ENCODE measurements at regions not wholly inside any gene's neighbourhood (a gene's known extent, or its start where the extent isn't known, plus 50 kb on each side); places are given as distances from the start of the nearest gene placed in this dataset.

DNA sequence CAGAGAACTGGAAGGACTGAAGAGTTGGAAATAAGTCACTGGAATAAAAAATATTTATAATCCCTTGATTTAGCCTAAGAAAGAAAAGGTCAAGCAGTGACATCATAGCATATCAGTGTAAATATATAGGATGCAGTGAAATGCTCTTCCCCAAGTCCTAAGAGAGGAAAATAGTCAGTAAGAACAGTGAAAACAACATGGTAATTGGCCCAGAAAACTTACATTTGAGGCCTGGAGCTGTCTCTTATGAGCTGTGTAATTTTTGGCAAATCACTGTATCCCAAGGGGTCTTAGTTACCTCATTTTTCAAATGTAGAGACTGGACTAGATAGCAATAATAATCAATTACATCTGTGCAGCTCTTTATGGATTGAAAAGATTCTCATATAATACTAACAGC, 255.7 kb upstream of the AR start:
- DNase-seq (ENCODE audit: low spot score), result no peak
- TF ChIP-seq, protein P1, sequence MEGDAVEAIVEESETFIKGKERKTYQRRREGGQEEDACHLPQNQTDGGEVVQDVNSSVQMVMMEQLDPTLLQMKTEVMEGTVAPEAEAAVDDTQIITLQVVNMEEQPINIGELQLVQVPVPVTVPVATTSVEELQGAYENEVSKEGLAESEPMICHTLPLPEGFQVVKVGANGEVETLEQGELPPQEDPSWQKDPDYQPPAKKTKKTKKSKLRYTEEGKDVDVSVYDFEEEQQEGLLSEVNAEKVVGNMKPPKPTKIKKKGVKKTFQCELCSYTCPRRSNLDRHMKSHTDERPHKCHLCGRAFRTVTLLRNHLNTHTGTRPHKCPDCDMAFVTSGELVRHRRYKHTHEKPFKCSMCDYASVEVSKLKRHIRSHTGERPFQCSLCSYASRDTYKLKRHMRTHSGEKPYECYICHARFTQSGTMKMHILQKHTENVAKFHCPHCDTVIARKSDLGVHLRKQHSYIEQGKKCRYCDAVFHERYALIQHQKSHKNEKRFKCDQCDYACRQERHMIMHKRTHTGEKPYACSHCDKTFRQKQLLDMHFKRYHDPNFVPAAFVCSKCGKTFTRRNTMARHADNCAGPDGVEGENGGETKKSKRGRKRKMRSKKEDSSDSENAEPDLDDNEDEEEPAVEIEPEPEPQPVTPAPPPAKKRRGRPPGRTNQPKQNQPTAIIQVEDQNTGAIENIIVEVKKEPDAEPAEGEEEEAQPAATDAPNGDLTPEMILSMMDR (IDR thresholded peaks at IDR 0.05; ENCODE audit: borderline replicate concordance, control extremely low read depth, extremely low read depth, insufficient read depth, missing control alignments), result no peak
- in situ Hi-C loops (cut with MboI; ENCODE audit: low sequenced_read_pairs, unreplicated experiment), result no loop called here

DNA sequence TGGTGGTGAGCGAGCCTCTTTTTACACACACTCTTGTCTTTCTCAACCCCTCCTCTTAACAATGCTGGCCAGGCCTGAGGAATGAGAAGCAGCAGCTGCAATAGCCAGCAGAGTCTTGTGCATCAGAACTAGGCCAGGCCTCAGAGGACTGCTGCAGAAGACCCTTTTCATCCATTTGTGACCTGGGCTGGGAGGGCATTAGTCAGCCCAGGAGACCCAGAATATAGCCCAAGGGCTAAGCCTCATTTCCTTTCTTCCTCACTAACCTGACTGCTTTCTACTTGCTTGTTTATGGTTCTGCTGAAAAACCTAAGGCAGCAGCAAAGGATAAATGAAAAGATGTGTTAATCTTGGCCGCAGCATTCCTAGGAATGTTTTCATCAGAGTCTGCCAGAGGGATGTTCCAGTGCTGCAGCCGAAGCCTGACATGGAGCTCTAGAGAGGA, 254.7 kb upstream of the AR start:
- DNase-seq (ENCODE audit: low spot score), result no peak
- TF ChIP-seq, protein P1 (IDR thresholded peaks at IDR 0.05; ENCODE audit: borderline replicate concordance, control extremely low read depth, extremely low read depth, insufficient read depth, missing control alignments), result no peak
- in situ Hi-C loops (cut with MboI; ENCODE audit: low sequenced_read_pairs, unreplicated experiment), result no loop called here

DNA sequence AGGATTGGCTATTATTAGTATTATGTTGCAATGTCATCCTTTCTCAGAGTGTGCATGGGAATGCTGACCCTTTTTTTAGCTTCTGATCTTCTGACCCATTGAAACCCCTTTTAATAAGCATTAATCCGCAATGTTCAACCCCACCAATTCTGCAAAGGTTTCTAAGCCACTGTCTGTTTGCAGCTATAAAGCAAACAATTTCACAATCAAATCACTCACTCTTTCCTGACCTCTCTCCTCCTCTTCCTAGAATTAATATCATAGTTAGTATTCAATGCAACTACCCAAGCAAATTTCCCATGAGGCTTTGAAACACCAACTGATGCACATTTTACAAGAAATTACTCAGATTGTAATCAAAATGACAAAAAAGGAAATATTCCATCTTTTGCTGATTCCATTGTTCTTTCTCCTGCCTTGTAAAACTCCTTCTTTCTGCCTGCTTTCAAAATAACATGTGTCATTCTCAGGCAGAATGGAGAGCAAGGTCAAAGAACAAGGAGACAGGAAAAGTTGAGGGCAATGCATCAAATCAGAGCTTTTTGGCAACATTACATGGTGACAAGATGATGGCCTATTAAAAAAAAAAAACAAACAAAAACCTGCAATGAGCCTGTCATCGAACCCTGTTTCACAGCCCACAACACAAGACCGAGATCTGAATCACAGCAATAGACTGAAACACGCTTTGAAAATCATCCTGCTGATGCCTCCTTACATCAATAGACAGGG, 253.2 kb upstream of the AR start:
- TF ChIP-seq, protein P1 (IDR thresholded peaks at IDR 0.05; ENCODE audit: borderline replicate concordance, control extremely low read depth, extremely low read depth, insufficient read depth, missing control alignments), result no peak
- no peak for DNase-seq (ENCODE audit: low spot score)
- in situ Hi-C loops (cut with MboI; ENCODE audit: low sequenced_read_pairs, unreplicated experiment), result no loop called here

DNA sequence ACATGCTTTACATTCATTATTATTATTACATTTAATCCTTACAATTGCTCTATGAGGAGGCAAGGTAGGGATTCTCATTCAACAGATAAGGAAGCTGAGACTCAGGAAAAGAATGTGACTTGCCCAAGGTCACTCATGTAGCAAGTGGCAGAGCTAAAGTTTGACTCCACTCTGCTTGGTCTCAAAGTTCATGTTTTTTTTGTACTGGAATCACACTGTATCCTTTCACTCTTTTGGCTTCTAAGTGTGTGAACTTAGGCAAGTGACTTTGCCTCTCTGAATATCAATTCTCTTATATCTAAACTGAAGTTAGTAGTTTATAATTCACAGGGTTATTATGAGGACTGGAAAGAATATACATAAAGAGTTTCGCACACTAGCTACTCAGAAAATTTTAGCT, 247.9 kb upstream of the AR start:
- DNase-seq (ENCODE audit: low spot score), result no peak
- TF ChIP-seq, protein P1 (IDR thresholded peaks at IDR 0.05; ENCODE audit: borderline replicate concordance, control extremely low read depth, extremely low read depth, insufficient read depth, missing control alignments), result no peak
- in situ Hi-C loops (cut with MboI; ENCODE audit: low sequenced_read_pairs, unreplicated experiment), result no loop called here

DNA sequence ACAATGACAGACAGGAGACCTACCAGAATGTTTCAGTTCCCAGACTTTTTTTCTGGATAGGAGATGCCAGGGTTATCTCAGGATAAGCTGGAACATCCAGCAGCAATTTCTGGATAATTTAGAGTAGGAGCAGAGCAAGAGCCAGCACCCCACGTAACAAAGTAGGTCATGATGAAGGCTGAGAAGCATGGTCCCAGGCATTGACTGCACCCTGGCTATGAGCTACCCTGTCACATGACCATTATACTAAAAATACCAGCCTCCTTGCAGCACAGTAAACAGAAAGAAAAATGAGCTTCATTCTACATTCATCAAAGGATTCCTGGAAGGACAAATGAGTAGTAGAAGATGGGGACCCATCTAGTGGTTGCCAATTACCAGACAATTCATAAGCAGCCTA, 247.4 kb upstream of the AR start:
- in situ Hi-C loops (cut with MboI; ENCODE audit: low sequenced_read_pairs, unreplicated experiment), result no loop called here
- TF ChIP-seq, protein P1 (IDR thresholded peaks at IDR 0.05; ENCODE audit: borderline replicate concordance, control extremely low read depth, extremely low read depth, insufficient read depth, missing control alignments), result no peak
- DNase-seq (ENCODE audit: low spot score), result no peak

DNA sequence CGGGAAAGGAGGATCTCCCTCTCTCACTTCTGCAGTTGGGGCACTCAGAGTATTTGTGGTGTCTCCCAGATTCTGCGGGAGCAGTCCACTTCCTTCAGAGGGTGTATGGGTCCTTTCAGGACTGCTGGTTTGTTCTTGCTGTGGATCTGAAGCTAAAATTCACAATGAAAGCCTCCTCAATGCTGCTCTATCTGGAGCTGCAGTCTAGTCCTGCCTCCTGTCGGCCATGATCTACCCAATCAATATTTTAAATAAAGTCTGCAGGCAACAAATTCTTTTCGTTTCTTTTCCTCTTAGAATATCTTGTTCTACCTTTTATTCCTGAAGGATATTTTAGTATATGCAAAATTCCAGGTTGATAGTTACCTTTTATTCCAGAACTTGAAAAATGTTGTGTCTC, 226.1 kb upstream of the AR start:
- DNase-seq (ENCODE audit: low spot score), result no peak
- TF ChIP-seq, protein P1 (IDR thresholded peaks at IDR 0.05; ENCODE audit: borderline replicate concordance, control extremely low read depth, extremely low read depth, insufficient read depth, missing control alignments), result no peak
- in situ Hi-C loops (cut with MboI; ENCODE audit: low sequenced_read_pairs, unreplicated experiment), result no loop called here
